Upper lobe of left lung (tissue), 4 donors: ENCODE measurements at regions not wholly inside any gene's neighbourhood (a gene's known extent, or its start where the extent isn't known, plus 50 kb on each side); places are given as distances from the start of the nearest gene placed in this dataset.

Experiments
- CTCF ChIP-seq, 6 experiments: fragments of 450-650 bp in 4 of 6; fragments of 200-600 bp in 2 of 6; sonication (generic) in 2 of 6; IDR thresholded peaks; one replicate each; pipeline ENCODE4 v1.5.1; 2016 to 2019; ENCODE audit warnings: antibody characterized with exemption in 6 of 6
- POLR2AphosphoS5 ChIP-seq, 2 donors: sonication (generic); formaldehyde crosslinking; IDR thresholded peaks; one replicate each; pipeline ENCODE4 v1.5.1; 2017; ENCODE audit warnings: antibody characterized with exemption in 2 of 2

- no peak for TF ChIP-seq POLR2AphosphoS5 (IDR thresholded peaks at IDR 0.05)
- no peak for TF ChIP-seq CTCF (IDR thresholded peaks at IDR 0.05)
These were observed 225.7 kb downstream of the FAM76B start for GRCh38 chr11:95563859-95564258.
